ENCODE measurements at regions not wholly inside any gene's neighbourhood (a gene's known extent, or its start where the extent isn't known, plus 50 kb on each side); places are given as distances from the start of the nearest gene placed in this dataset.

DNA sequence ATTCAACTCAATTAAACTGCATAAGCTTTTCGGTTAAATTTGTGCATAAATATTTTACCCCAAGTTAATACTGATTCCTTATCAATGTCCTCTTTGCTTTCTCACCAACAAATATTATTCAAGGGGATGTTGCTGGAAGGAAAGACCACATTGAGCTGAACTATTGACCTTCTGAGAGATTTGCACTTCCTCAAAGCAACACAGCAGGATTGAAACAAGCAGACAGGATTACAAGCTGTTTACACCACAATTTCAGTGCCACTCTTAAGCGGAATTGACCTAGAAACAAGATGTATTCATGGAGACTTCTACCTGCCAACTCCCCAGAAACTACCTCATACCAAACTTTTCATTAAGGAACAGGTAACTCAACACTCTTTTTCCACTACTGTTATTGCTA, 96.5 kb upstream of the DUSP21 start:
- H3K4me2 ChIP-seq (ENCODE audit: low read length): no peak overlapping the region
- ChIA-PET CTCF (no interaction called here), RAD21 (ENCODE audit: low non-redundant PET in 1 of 2, low total read pairs in 2 of 2, uncharacterized antibody in 2 of 2, unreplicated experiment in 2 of 2) (no interaction called here), POLR2A (no interaction called here)
- no peak overlapping the region for H3K27ac ChIP-seq (ENCODE audit: low read depth, low read length)
- H3K9me3 ChIP-seq (ENCODE audit: control insufficient read depth in 1 of 2, insufficient read depth in 1 of 2, low read depth in 1 of 2, low read length in 2 of 2): no peaks in the 10 kb centered on the region
- no peak for TF ChIP-seq SP1 (IDR thresholded peaks at IDR 0.05; ENCODE audit: low read depth)
- no peak for TF ChIP-seq SIN3A (IDR thresholded peaks at IDR 0.05; ENCODE audit: low read depth)
- no peak for TF ChIP-seq ZNF274 (IDR thresholded peaks at IDR 0.05; ENCODE audit: low read depth, low read length)
- no peak for TF ChIP-seq POLR2A (IDR thresholded peaks at IDR 0.05; ENCODE audit: borderline replicate concordance, extremely low read depth, insufficient read depth, insufficient read length)
- no peak for TF ChIP-seq EGR1 (IDR thresholded peaks at IDR 0.05; ENCODE audit: low read depth)
- TF ChIP-seq CBX3 (IDR thresholded peaks at IDR 0.05; ENCODE audit: low read depth): no peak
- TF ChIP-seq, protein P1, sequence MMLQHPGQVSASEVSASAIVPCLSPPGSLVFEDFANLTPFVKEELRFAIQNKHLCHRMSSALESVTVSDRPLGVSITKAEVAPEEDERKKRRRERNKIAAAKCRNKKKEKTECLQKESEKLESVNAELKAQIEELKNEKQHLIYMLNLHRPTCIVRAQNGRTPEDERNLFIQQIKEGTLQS (IDR thresholded peaks at IDR 0.05): no peak
- no peaks in the 10 kb centered on the region for H3K36me3 ChIP-seq (ENCODE audit: control insufficient read depth in 1 of 2, insufficient read depth in 2 of 2, low read length in 2 of 2)
- no peaks in the 10 kb centered on the region for H3K4me1 ChIP-seq (ENCODE audit: control insufficient read depth in 1 of 2, insufficient read depth in 2 of 2, low read length in 2 of 2)
- H3K79me2 ChIP-seq (ENCODE audit: insufficient read depth, low read length): no peaks in the 10 kb centered on the region
- H3K4me3 ChIP-seq (replicated peaks in 1 of 2; ENCODE audit: low read depth in 1 of 2, low read length in 2 of 2): no peak overlapping the region
- no peak for DNase-seq (ENCODE audit: low read depth, low spot score)
- intact Hi-C loops (cut with micrococcal nuclease): no loop called here
- H3K9me2 ChIP-seq (ENCODE audit: insufficient read depth): no peaks in the 10 kb centered on the region
- no peak overlapping the region for H2AFZ ChIP-seq (ENCODE audit: low read depth, low read length, poor library complexity, severe bottlenecking)
- no peak overlapping the region for H3K9ac ChIP-seq (ENCODE audit: low read length)
- ATAC-seq: no peak
- no TSS peak for BruUV-seq (replicated peaks)
- no peaks in the 10 kb centered on the region for H4K20me1 ChIP-seq (ENCODE audit: insufficient read depth)
- no peaks in the 10 kb centered on the region for H3K27me3 ChIP-seq (ENCODE audit: insufficient read depth, low read length)

DNA sequence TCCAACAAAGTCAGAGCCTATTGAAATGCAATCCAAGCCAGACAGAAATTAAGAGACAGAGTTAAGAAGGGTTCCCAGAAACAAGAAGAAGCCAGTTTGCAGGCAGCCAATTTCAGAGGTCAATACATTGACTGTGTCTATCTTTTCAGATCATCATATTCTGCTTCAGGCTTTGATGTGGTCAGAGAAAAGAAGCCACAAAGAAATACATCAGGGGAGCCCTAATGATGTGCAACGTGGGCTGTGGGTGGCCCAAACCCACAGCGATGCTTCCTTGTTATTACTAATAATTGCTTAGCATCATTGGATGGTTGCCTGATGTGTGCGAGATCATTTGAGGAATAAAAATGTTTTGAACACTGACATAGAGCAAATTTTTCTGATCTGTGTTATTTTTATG, 99.0 kb upstream of the DUSP21 start:
- Histone ChIP-seq H3K27ac (ENCODE audit: low read depth, low read length) (no peak overlapping the region), H3K9ac (ENCODE audit: low read length) (no peak overlapping the region), H3K9me3 (ENCODE audit: control insufficient read depth in 1 of 2, insufficient read depth in 1 of 2, low read depth in 1 of 2, low read length in 2 of 2) (no peaks in the 10 kb centered on the region), H3K79me2 (ENCODE audit: insufficient read depth, low read length) (no peaks in the 10 kb centered on the region), H3K4me2 (ENCODE audit: low read length) (no peak overlapping the region), H3K4me3 (replicated peaks in 1 of 2; ENCODE audit: low read depth in 1 of 2, low read length in 2 of 2) (no peak overlapping the region), H3K36me3 (ENCODE audit: control insufficient read depth in 1 of 2, insufficient read depth in 2 of 2, low read length in 2 of 2) (no peaks in the 10 kb centered on the region), H2AFZ (ENCODE audit: low read depth, low read length, poor library complexity, severe bottlenecking) (no peak overlapping the region), H3K4me1 (ENCODE audit: control insufficient read depth in 1 of 2, insufficient read depth in 2 of 2, low read length in 2 of 2) (no peaks in the 10 kb centered on the region), H3K27me3 (ENCODE audit: insufficient read depth, low read length) (no peaks in the 10 kb centered on the region), H4K20me1 (ENCODE audit: insufficient read depth) (no peaks in the 10 kb centered on the region), H3K9me2 (ENCODE audit: insufficient read depth) (no peaks in the 10 kb centered on the region)
- ChIA-PET CTCF (no interaction called here), RAD21 (ENCODE audit: low non-redundant PET in 1 of 2, low total read pairs in 2 of 2, uncharacterized antibody in 2 of 2, unreplicated experiment in 2 of 2) (no interaction called here), POLR2A (no interaction called here)
- intact Hi-C loops (cut with micrococcal nuclease): no loop called here
- TF ChIP-seq, protein P1 (IDR thresholded peaks at IDR 0.05): no peak
- DNase-seq (ENCODE audit: low read depth, low spot score) (no peak), ATAC-seq (no peak)
- no TSS peak for BruUV-seq (replicated peaks)
